GM18519 (cell line): ENCODE measurements at regions not wholly inside any gene's neighbourhood (a gene's known extent, or its start where the extent isn't known, plus 50 kb on each side); places are given as distances from the start of the nearest gene placed in this dataset.

Experiments used
- ATAC-seq: cut with Tn5 transposase; IDR thresholded peaks from one replicate; pipeline ENCODE4 v1.9.1; 2021; ENCODE audit warnings: mild to moderate bottlenecking, moderate library complexity; ENCODE audit not compliant: unreplicated experiment, low FRiP score

DNA sequence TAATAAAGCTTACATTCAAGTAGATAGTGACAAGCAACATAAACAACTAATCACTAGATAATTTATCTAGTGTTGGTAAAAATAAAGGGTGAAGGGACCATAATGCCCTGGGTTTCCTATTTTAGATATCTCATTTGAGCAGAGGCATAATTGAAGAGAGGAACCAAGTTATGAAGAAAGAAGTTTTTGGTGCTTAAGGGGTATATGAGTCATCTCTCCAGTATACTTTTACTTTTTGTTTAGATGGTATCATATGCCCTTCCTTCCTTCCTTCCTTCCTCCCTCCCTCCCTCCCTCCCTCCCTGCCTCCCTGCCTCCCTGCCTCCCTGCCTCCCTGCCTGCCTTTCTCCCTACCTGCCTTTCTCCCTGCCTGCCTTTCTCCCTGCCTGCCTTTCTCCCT is 1053.5 kb upstream of the CELF4 start:
- ATAC-seq = no peak

DNA sequence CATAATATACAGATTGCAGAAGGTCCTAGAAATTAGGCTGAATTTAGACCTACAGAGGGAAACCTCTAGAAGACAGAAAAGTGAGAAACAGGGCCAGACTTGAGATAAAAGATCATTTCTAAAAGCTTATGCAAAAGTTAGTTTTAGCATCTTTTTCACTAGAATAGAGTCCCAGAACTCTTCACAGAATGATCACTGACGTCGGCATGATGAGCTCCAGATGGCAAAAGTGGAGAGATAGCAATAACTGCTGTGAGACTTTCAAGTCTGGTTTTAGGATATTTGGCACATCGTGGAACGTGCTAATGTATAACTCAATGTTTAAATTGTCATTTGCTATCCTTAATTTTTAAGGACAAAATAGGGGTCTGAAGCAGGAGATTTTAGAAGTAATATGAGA is 1050.7 kb upstream of the CELF4 start:
- no peak for ATAC-seq

GRCh38 chr18:38612904-38613303 is 1047.3 kb upstream of the CELF4 start:
- ATAC-seq = no peak

DNA sequence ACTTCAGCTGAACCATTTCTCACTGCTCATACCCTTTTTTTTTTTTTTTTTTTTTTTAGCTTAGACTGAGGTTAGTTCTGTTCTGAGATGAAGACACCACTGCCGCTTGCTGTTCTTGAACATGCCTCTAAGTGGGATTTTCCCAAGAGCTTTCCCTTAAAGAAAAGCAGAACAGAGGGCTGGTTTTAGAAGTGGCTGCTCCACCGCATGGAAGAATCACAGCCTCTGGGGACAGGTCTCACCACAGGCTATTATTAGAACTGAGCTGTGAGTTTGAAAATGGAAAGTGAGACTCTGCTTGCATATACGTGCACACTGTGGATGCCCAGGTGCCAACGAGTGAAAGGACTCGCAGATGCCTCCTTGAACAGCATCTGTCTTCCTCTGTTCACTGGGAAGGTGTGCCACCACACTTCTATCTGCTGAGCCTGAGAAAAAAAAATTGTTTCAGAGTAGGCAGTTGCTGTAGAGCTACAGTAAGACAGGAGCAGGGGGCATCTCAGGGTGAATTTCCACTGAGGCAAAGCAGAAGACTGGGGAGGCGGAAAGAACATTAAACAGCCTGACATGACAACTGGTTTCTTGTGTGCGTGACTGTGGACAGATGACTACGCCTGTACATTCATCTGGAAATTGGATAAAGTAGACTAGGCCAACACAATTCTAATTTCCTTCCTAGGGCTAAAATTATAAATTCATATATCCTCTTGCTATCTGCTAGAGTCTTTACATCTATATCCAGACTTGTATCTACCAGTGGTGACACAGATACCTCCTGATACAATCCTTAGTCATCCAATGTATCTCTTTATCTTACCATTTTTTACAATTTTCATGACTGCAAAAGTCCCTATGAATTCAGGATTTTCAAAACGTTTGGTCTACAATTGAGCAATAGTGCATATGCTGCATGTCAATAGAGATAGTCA is 1045.7 kb upstream of the CELF4 start:
- peak; percentile 69 for ATAC-seq

DNA sequence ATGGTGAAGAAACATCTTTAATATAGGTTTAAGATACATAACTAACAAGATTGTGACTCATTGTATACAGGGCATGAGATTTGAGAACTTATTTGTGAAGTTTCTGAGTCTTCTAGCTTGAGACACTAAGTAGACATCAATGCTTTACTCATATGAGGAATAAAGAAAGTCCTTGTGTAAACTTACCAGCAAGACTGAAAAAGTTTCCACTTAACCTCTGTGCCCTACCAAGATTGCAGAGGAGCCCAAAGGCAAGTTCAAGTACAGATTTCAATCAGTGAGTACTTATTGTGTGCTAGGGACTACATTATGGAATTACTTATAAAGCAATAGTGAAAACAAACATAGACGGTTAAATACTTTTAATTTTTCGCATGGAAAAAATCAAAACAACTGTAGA is 1041.2 kb upstream of the CELF4 start:
- ATAC-seq = peak; percentile 42

DNA sequence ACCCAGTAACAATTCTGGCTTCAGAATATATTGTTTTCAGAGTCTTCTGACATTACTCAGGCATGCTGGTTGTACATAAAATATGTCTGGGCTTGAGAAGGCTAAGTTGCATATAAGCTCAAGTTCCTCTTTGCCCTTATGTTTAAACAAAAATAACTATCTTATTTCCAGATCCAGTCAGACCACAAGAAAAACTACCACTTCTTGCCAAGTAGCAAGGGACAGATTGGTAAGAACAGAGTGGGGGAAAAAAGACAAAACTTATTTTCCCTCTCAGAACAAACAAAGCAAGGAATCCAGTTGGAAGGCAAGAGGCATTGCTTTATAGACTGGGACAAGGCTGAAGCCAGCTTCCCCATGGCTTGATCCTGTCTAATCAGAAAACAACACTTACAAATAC is 1036.7 kb upstream of the CELF4 start:
- no peak for ATAC-seq

- no peak for ATAC-seq
Observed at GRCh38 chr18:38587571-38587970, 1022.0 kb upstream of the CELF4 start.

DNA sequence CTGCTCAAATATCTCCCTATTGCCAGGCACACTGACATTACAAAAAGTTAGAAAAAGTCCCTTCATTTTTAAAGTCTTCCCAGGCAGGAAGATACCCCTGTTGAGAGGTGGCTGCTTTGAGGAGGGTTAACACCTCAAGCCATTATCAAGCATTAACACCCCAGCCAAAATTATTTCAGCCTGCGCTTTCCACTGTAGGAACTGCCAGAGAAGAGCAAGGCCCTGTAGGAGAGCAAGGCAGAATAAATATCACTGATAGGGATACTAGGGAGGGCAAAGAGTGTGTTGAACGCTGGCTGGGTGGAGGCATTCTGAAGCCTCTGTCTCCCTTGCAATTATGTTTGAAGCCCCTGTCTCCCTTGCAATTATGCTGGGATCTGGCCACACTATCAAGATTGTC is 1020.7 kb upstream of the CELF4 start:
- ATAC-seq = no peak

GRCh38 chr18:38579764-38580163 is 1014.2 kb upstream of the CELF4 start:
- no peak for ATAC-seq

DNA sequence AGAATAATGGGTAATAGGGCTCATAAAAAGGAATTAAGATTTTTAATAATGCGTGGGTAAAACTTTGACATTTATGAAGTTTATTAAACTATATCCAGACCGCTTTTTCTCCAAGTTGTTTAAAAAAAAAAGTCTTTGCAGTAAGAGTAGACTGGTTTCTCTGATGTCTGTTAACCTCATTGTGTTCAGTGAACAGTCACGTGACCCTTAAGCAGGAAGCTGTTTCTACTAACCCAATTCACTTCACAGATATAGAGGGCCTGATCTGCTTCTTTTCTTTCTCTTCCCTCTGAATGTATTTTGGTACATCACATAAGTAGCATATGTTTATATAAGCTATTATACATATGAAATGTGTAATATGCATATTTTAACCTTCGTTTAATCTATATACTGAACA is 1011.3 kb upstream of the CELF4 start:
- ATAC-seq = no peak

DNA sequence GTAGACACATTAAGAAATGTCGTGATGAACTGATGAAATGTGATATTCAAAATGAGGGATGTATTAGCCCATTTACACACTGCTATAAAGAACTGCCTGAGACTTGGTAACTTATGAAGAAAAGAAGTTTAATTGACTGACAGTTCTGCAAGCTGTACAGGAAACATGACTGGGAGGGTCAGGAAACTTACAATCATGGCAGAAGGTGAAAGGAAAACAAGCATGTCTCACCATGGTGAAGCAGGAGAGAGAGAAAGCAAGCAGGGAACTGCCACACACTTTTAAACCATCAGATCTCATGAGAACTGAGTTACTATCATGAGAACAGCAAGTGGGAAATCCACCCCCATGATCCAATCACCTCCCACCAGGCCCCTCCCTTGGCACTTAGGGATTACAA is 1010.8 kb upstream of the CELF4 start:
- ATAC-seq = no peak

DNA sequence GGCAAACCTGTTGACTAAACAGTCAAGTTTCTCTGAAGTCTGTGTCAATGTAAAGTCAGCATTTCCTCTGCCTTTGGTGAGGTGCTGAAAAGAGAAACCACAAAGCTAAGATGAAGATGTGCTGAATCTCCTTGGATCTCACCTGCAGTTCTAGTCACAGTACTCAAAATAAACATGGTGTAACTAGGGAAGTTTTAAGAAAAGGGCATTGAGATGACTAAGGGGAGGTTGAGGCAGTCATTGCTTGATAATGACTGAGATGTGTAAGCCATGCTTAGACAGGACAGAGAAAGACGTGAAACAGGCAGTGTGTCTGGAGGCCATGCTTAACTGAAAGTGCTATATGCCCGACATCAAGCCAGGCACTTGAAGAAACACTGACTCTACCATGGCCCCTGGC is 1010.0 kb upstream of the CELF4 start:
- ATAC-seq = no peak

DNA sequence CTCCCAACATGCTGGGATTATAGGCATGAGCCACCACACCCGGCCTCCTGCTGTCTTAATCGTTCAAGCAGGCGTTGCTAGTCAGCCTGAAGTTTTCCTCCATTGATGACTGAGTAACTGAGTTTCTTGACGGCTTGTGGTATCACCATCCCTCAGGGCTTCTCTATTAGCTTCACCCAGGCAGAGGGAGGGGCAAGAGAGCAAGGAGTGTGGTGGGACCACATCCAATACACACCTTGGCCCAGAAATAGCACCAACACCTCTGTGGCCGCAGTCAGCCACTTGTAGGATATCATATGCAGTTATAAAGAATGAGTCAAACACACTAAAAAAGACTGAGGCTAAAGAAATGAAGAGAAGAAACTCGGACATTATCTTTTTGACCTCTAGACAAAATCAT is 1009.4 kb upstream of the CELF4 start:
- no peak for ATAC-seq

- ATAC-seq = no peak
Observed at GRCh38 chr18:38572554-38573111, 1007.0 kb upstream of the CELF4 start.

- no peak for ATAC-seq
Observed at GRCh38 chr18:38571651-38572050, 1006.1 kb upstream of the CELF4 start.

- ATAC-seq = no peak
Observed at GRCh38 chr18:38565513-38565912, 999.9 kb upstream of the CELF4 start.

- no peak for ATAC-seq
Observed at GRCh38 chr18:38563396-38563980, 997.9 kb upstream of the CELF4 start.

DNA sequence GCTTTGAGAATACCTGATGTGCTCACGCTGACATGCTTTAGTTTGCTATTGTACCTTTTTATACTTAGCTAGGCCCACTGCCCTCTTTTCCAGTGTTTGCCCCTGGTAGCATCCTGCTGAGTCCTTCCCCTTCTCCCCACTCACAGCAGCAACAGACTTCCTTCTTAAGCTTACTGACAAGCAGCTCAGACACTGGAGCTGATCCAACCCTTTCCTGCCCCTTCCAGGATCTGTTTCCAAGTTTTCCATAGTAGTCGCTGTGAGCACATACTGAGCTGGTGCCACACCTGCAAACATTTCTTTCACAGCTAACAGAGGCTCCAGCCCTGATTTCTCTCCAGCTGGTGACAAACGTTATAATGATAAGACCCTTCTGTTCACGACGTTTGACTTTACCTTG is 991.4 kb upstream of the CELF4 start:
- no peak for ATAC-seq

GRCh38 chr18:38552732-38553321 is 987.2 kb upstream of the CELF4 start:
- no peak for ATAC-seq

GRCh38 chr18:38551881-38552280 is 986.3 kb upstream of the CELF4 start:
- ATAC-seq = no peak

- no peak for ATAC-seq
Observed at GRCh38 chr18:38545071-38545470, 979.5 kb upstream of the CELF4 start.
